ENCODE measurements at regions not wholly inside any gene's neighbourhood (a gene's known extent, or its start where the extent isn't known, plus 50 kb on each side); places are given as distances from the start of the nearest gene placed in this dataset.

GRCh38 chr3:124588794-124589193 is 141.5 kb upstream of the UMPS start:
- TF ChIP-seq CTCF (IDR thresholded peaks at IDR 0.05) (no peak), POLR2A (IDR thresholded peaks at IDR 0.05) (no peak)
